ENCODE measurements at regions not wholly inside any gene's neighbourhood (a gene's known extent, or its start where the extent isn't known, plus 50 kb on each side); places are given as distances from the start of the nearest gene placed in this dataset.

DNA sequence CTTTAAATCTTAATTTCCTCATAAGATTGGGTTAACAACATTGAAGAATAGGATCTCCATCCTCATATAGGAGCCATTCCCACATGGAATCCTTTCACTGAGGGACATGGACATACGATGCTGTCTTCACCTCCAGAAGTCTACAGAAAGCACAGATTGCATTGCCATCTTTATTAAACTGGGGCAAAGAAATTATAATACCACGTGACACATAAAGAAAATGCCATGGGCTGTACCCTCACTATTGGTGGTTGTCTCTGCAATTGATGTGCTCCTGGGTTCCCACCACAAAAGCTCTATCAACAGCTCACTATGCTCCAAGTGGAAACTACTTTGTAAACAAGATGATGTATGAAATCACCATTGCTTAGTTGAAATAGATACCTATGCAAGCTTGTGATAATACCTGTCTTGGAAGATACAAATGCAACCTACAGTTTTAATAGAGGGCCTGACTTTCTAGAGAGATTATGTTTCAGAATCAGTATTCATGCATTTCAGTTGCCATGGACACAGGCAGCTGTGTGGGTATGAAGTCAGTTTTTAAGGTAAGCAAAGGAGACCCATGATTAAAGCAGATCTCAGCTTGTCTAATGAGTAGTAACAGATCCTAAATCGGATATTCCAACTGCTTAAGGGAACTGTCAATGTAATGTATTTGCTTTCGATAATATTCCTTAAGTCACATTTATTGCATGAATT, 337.0 kb downstream of the RAD51AP2 start:
- DNase-seq (ENCODE audit: low read depth, low spot score) (no peak), ATAC-seq (no peak)
- TF ChIP-seq, protein P1, sequence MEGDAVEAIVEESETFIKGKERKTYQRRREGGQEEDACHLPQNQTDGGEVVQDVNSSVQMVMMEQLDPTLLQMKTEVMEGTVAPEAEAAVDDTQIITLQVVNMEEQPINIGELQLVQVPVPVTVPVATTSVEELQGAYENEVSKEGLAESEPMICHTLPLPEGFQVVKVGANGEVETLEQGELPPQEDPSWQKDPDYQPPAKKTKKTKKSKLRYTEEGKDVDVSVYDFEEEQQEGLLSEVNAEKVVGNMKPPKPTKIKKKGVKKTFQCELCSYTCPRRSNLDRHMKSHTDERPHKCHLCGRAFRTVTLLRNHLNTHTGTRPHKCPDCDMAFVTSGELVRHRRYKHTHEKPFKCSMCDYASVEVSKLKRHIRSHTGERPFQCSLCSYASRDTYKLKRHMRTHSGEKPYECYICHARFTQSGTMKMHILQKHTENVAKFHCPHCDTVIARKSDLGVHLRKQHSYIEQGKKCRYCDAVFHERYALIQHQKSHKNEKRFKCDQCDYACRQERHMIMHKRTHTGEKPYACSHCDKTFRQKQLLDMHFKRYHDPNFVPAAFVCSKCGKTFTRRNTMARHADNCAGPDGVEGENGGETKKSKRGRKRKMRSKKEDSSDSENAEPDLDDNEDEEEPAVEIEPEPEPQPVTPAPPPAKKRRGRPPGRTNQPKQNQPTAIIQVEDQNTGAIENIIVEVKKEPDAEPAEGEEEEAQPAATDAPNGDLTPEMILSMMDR (IDR thresholded peaks at IDR 0.05) = no peak
- no peak for TF ChIP-seq SIN3A (IDR thresholded peaks at IDR 0.05; ENCODE audit: borderline replicate concordance, insufficient read depth, low read depth, low read length)
- TF ChIP-seq POLR2AphosphoS5 (IDR thresholded peaks at IDR 0.05; ENCODE audit: low read depth, low read length) = no peak
- TF ChIP-seq TCF7L2 (IDR thresholded peaks at IDR 0.05; ENCODE audit: low read depth, low read length) = no peak
- TF ChIP-seq, protein P2, sequence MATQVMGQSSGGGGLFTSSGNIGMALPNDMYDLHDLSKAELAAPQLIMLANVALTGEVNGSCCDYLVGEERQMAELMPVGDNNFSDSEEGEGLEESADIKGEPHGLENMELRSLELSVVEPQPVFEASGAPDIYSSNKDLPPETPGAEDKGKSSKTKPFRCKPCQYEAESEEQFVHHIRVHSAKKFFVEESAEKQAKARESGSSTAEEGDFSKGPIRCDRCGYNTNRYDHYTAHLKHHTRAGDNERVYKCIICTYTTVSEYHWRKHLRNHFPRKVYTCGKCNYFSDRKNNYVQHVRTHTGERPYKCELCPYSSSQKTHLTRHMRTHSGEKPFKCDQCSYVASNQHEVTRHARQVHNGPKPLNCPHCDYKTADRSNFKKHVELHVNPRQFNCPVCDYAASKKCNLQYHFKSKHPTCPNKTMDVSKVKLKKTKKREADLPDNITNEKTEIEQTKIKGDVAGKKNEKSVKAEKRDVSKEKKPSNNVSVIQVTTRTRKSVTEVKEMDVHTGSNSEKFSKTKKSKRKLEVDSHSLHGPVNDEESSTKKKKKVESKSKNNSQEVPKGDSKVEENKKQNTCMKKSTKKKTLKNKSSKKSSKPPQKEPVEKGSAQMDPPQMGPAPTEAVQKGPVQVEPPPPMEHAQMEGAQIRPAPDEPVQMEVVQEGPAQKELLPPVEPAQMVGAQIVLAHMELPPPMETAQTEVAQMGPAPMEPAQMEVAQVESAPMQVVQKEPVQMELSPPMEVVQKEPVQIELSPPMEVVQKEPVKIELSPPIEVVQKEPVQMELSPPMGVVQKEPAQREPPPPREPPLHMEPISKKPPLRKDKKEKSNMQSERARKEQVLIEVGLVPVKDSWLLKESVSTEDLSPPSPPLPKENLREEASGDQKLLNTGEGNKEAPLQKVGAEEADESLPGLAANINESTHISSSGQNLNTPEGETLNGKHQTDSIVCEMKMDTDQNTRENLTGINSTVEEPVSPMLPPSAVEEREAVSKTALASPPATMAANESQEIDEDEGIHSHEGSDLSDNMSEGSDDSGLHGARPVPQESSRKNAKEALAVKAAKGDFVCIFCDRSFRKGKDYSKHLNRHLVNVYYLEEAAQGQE (IDR thresholded peaks at IDR 0.05; ENCODE audit: insufficient read depth in 1 of 2, low read depth in 2 of 2, low read length in 1 of 2) = no peak
- ChIA-PET POLR2A (no interaction called here), CTCF (no interaction called here)
- no TSS peak for BruUV-seq (replicated peaks)
- Histone ChIP-seq H3K4me3 (ENCODE audit: low read depth in 2 of 2, low read length in 2 of 2) (no peak overlapping the region), H3K36me3 (ENCODE audit: control insufficient read depth, insufficient read depth, low read length) (no peaks in the 10 kb centered on the region), H3K27me3 (ENCODE audit: control insufficient read depth, insufficient read depth, low read length) (no peaks in the 10 kb centered on the region), H3K27ac (ENCODE audit: low read length) (no peak overlapping the region), H3K4me1 (ENCODE audit: control insufficient read depth, insufficient read depth, low read length) (no peaks in the 10 kb centered on the region), H3K9me3 (ENCODE audit: control insufficient read depth, insufficient read depth, low read depth, low read length) (no peaks in the 10 kb centered on the region)
- in situ Hi-C loops (cut with HindIII; ENCODE audit: low pct_unique_long_range_greater_than_20kb, low sequenced_read_pairs) = no loop called here
- intact Hi-C loops (cut with micrococcal nuclease; ENCODE audit: unreplicated experiment) = no loop called here

DNA sequence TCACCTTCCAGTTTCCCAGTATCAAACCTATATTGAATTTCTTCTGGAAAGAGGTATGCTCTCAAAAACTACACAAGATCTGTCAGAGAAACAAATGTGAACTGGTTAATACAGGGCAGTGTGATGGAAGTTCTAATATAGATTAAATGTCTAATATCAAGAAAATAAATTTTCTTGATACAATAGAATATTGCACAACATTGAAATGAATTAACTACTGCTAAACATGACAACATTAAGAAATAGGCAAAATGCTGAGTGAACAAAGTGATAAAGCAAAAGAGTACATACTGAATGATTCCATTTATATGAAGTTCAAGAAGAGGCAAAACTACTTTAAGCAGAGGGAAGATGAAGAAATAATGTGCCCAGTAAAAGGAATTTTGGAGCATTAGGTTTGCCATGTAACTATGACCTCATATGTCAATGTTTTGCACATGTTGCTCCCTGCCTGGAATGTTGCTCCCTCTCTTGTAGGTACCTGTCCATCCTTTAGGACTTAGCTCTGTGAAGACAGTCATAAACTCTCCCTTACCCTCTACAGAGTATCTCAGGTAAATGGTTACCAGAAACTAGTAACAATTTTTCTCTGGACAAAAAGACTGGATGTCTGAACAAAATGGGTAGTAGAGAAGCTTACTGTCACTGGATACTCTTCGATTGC, 339.0 kb downstream of the RAD51AP2 start:
- POLR2A ChIA-PET = no interaction called here
- intact Hi-C loops (cut with micrococcal nuclease; ENCODE audit: unreplicated experiment) (no loop called here), in situ Hi-C loops (cut with HindIII; ENCODE audit: low pct_unique_long_range_greater_than_20kb, low sequenced_read_pairs) (no loop called here)
- Histone ChIP-seq H3K9me3 (ENCODE audit: control insufficient read depth, insufficient read depth, low read depth, low read length) (no peaks in the 10 kb centered on the region), H3K27ac (ENCODE audit: low read length) (no peak overlapping the region), H3K27me3 (ENCODE audit: control insufficient read depth, insufficient read depth, low read length) (no peaks in the 10 kb centered on the region), H3K36me3 (ENCODE audit: control insufficient read depth, insufficient read depth, low read length) (no peaks in the 10 kb centered on the region), H3K4me1 (ENCODE audit: control insufficient read depth, insufficient read depth, low read length) (no peaks in the 10 kb centered on the region), H3K4me3 (ENCODE audit: low read depth in 2 of 2, low read length in 2 of 2) (no peak overlapping the region)
- TF ChIP-seq TCF7L2 (IDR thresholded peaks at IDR 0.05; ENCODE audit: low read depth, low read length) (no peak), SIN3A (IDR thresholded peaks at IDR 0.05; ENCODE audit: borderline replicate concordance, insufficient read depth, low read depth, low read length) (no peak), POLR2AphosphoS5 (IDR thresholded peaks at IDR 0.05; ENCODE audit: low read depth, low read length) (no peak)
- TF ChIP-seq, protein P2 (IDR thresholded peaks at IDR 0.05; ENCODE audit: insufficient read depth in 1 of 2, low read depth in 2 of 2, low read length in 1 of 2) = no peak
- TF ChIP-seq, protein P1 (IDR thresholded peaks at IDR 0.05) = no peak
- no peak for ATAC-seq
- CTCF ChIA-PET = no interaction called here
- no peak for DNase-seq (ENCODE audit: low read depth, low spot score)
- BruUV-seq (replicated peaks) = no TSS peak

All from Panc1 (cell line).